Mucosa of descending colon (tissue), 3 donors: ENCODE measurements at regions not wholly inside any gene's neighbourhood (a gene's known extent, or its start where the extent isn't known, plus 50 kb on each side); places are given as distances from the start of the nearest gene placed in this dataset.
"Not testable (repeated sequence)": the region's sequence is repeated elsewhere in the genome, so short reads cannot be mapped to it uniquely, and the experiment has no call there.

Experiments used
- ATAC-seq: fragments of 200-7000 bp; cut with Tn5 transposase; one replicate; pipeline ENCODE4 v1.9.1; 2020; ENCODE audit warnings: mild to moderate bottlenecking, moderate library complexity
- DNase-seq, 3 donors: peaks; one replicate each; pipeline ENCODE4 v3.0.0-alpha.2; 2020
- H3K36me3 ChIP-seq: fragments of 200-600 bp; one replicate; pipeline ENCODE4 v1.8.0; 2021; ENCODE audit warnings: low read depth, mild to moderate bottlenecking
- H3K4me1 ChIP-seq: fragments of 200-600 bp; one replicate; pipeline ENCODE4 v1.8.0; 2021; ENCODE audit warnings: low read depth, mild to moderate bottlenecking
- H3K4me3 ChIP-seq: fragments of 200-600 bp; one replicate; pipeline ENCODE4 v1.8.0; 2021; ENCODE audit warnings: mild to moderate bottlenecking
- H3K9me3 ChIP-seq: fragments of 200-600 bp; one replicate; pipeline ENCODE4 v1.8.0; 2021; ENCODE audit warnings: mild to moderate bottlenecking
- CTCF ChIP-seq: fragments of 200-600 bp; IDR thresholded peaks from one replicate; pipeline ENCODE4 v1.8.0; 2022; ENCODE audit warnings: antibody characterized with exemption, mild to moderate bottlenecking
- intact Hi-C, 2 donors: fragments of 100-400 bp; cut with DNase I in 1 of 2; cut with micrococcal nuclease in 1 of 2; formaldehyde crosslinking; loops; one replicate each; pipeline versions ENCODE4 v1.11.0 to v1.11.1; 2022; cut with DNase I, micrococcal nuclease
- donor health status: DM: no; HTN: no; CAD: no; lungs with moderate emphysema.
- donor health status: DM: no; HTN: no; CAD: no.
- donor health status: DM: no; HTN: yes; CAD: no.

- Histone ChIP-seq H3K4me1 (no peaks in the 10 kb centered on the region), H3K4me3 (no peak overlapping the region), H3K36me3 (no peaks in the 10 kb centered on the region), H3K9me3 (no peaks in the 10 kb centered on the region)
- DNase-seq (no peak), ATAC-seq (no peak)
- intact Hi-C loops, result no loop called here
- no peak for TF ChIP-seq CTCF
Observed at GRCh38 chr2:84057917-84058560, 401.0 kb downstream of the SUCLG1 start.

GRCh38 chr2:84055816-84056215, 403.3 kb downstream of the SUCLG1 start:
- ATAC-seq (no peak), DNase-seq (no peak)
- Histone ChIP-seq H3K4me1 (no peaks in the 10 kb centered on the region), H3K36me3 (no peaks in the 10 kb centered on the region), H3K9me3 (no peaks in the 10 kb centered on the region), H3K4me3 (no peak overlapping the region)
- no peak for TF ChIP-seq CTCF
- intact Hi-C loops, result no loop called here

- DNase-seq, H3K4me3 ChIP-seq, H3K36me3 ChIP-seq, H3K9me3 ChIP-seq, ATAC-seq, intact Hi-C loops, H3K4me1 ChIP-seq: not testable (repeated sequence)
Observed at GRCh38 chr2:84054577-84054976, 404.5 kb downstream of the SUCLG1 start.

GRCh38 chr2:84052913-84053312, 406.2 kb downstream of the SUCLG1 start:
- no peaks in the 10 kb centered on the region for H3K4me1 ChIP-seq
- no peak for ATAC-seq
- H3K4me3 ChIP-seq, result no peak overlapping the region
- no peaks in the 10 kb centered on the region for H3K9me3 ChIP-seq
- no peak for TF ChIP-seq CTCF
- no peaks in the 10 kb centered on the region for H3K36me3 ChIP-seq
- DNase-seq, result no peak
- intact Hi-C loops, result no loop called here

- intact Hi-C loops, result no loop called here
- no peak overlapping the region for H3K4me3 ChIP-seq
- ATAC-seq (no peak), DNase-seq (no peak)
- no peaks in the 10 kb centered on the region for H3K9me3 ChIP-seq
- H3K4me1 ChIP-seq, result no peaks in the 10 kb centered on the region
- no peak for TF ChIP-seq CTCF
- no peaks in the 10 kb centered on the region for H3K36me3 ChIP-seq
Observed at GRCh38 chr2:84052043-84052442, 407.0 kb downstream of the SUCLG1 start.

- no peaks in the 10 kb centered on the region for H3K4me1 ChIP-seq
- ATAC-seq (no peak), DNase-seq (no peak)
- H3K36me3 ChIP-seq, result no peaks in the 10 kb centered on the region
- no peaks in the 10 kb centered on the region for H3K9me3 ChIP-seq
- TF ChIP-seq CTCF, result no peak
- no peak overlapping the region for H3K4me3 ChIP-seq
- intact Hi-C loops, result no loop called here
Observed at GRCh38 chr2:84048964-84049363, 410.1 kb downstream of the SUCLG1 start.
